H9 (cell line): ENCODE measurements at regions not wholly inside any gene's neighbourhood (a gene's known extent, or its start where the extent isn't known, plus 50 kb on each side); places are given as distances from the start of the nearest gene placed in this dataset.

Source experiments
- DNase-seq: peaks from one replicate; pipeline ENCODE4 v3.0.0-alpha.2; 2017
- H2AFZ ChIP-seq: one replicate; pipeline ENCODE4 v1.6.1; 2013; ENCODE audit warnings: mild to moderate bottlenecking, low read length, control low read depth, moderate library complexity
- H2AK5ac ChIP-seq: 2 replicates; pipeline ENCODE4 v1.6.1; 2013; ENCODE audit warnings: low read length, control low read depth, mixed read lengths; ENCODE audit not compliant: insufficient read length
- H2BK120ac ChIP-seq: one replicate; pipeline ENCODE4 v1.6.1; 2013; ENCODE audit warnings: low read depth, mild to moderate bottlenecking, low read length, control low read depth, inconsistent platforms; ENCODE audit not compliant: poor library complexity, severe bottlenecking
- H2BK12ac ChIP-seq: 2 replicates; pipeline ENCODE4 v1.6.1; 2013; ENCODE audit warnings: low read length, control low read depth, mixed read lengths, low read depth; ENCODE audit not compliant: insufficient read length
- H2BK15ac ChIP-seq: 2 replicates; pipeline ENCODE4 v1.6.1; 2013; ENCODE audit warnings: low read depth, low read length, control low read depth
- H2BK20ac ChIP-seq: one replicate; pipeline ENCODE4 v1.6.1; 2013; ENCODE audit warnings: low read depth, mild to moderate bottlenecking, low read length, control low read depth, inconsistent platforms; ENCODE audit not compliant: poor library complexity, severe bottlenecking
- H2BK5ac ChIP-seq: 2 replicates; pipeline ENCODE4 v1.6.1; 2013; ENCODE audit warnings: low read length, control low read depth, mixed read lengths; ENCODE audit not compliant: insufficient read length
- H3K14ac ChIP-seq: 2 replicates; pipeline ENCODE4 v1.6.1; 2013; ENCODE audit warnings: low read length, control low read depth; ENCODE audit not compliant: insufficient read depth
- H3K18ac ChIP-seq: 2 replicates; pipeline ENCODE4 v1.6.1; 2013; ENCODE audit warnings: low read depth, mild to moderate bottlenecking, mixed read lengths, low read length, control low read depth; ENCODE audit not compliant: insufficient read length
- H3K23ac ChIP-seq: 2 replicates; pipeline ENCODE4 v1.6.1; 2013; ENCODE audit warnings: low read length, control low read depth, mixed read lengths, low read depth; ENCODE audit not compliant: insufficient read length
- H3K23me2 ChIP-seq: 2 replicates; pipeline ENCODE4 v1.6.1; 2013; ENCODE audit warnings: low read depth, mild to moderate bottlenecking, mixed read lengths, low read length, control low read depth; ENCODE audit not compliant: insufficient read length, poor library complexity, severe bottlenecking
- H3K27ac ChIP-seq: 2 replicates; pipeline ENCODE4 v1.5.1; 2013; ENCODE audit warnings: low read length, control low read depth, mixed read lengths, low read depth; ENCODE audit not compliant: insufficient read length
- H3K27me3 ChIP-seq: 2 replicates; pipeline ENCODE4 v1.6.1; 2013; ENCODE audit warnings: low read length, control low read depth, inconsistent platforms; ENCODE audit not compliant: insufficient read depth
- H3K4ac ChIP-seq: 2 replicates; pipeline ENCODE4 v1.6.1; 2013; ENCODE audit warnings: low read depth, mild to moderate bottlenecking, control low read depth, inconsistent platforms, low read length, moderate library complexity
- H3K4me1 ChIP-seq: 2 replicates; pipeline ENCODE4 v1.6.1; 2013; ENCODE audit warnings: low read length, control low read depth, inconsistent platforms; ENCODE audit not compliant: insufficient read depth
- H3K4me2 ChIP-seq: 2 replicates; pipeline ENCODE4 v1.6.1; 2013; ENCODE audit warnings: low read length, control low read depth, mixed read lengths; ENCODE audit not compliant: insufficient read length, insufficient read depth
- H3K56ac ChIP-seq: 2 replicates; pipeline ENCODE4 v1.6.1; 2013; ENCODE audit warnings: low read depth, mild to moderate bottlenecking, mixed read lengths, low read length, control low read depth; ENCODE audit not compliant: insufficient read length
- H3K79me1 ChIP-seq: 2 replicates; pipeline ENCODE4 v1.6.1; 2013; ENCODE audit warnings: low read depth, mild to moderate bottlenecking, moderate library complexity, low read length, control low read depth, inconsistent platforms; ENCODE audit not compliant: insufficient read depth, poor library complexity, severe bottlenecking
- H3K79me2 ChIP-seq: 2 replicates; pipeline ENCODE4 v1.6.1; 2013; ENCODE audit warnings: low read length, control low read depth, inconsistent platforms; ENCODE audit not compliant: insufficient read depth
- H3K9ac ChIP-seq: 2 replicates; pipeline ENCODE4 v1.6.1; 2013; ENCODE audit warnings: low read length, control low read depth, mixed read lengths; ENCODE audit not compliant: insufficient read length; ENCODE audit errors: extremely low read depth
- H3K9me3 ChIP-seq: one replicate; pipeline ENCODE4 v1.6.1; 2013; ENCODE audit warnings: low read depth, low read length, inconsistent platforms; ENCODE audit not compliant: control insufficient read depth
- H3T11ph ChIP-seq: one replicate; pipeline ENCODE4 v1.6.1; 2013; ENCODE audit warnings: mild to moderate bottlenecking, low read length, control low read depth, inconsistent platforms
- H4K20me1 ChIP-seq: one replicate; pipeline ENCODE4 v1.6.1; 2013; ENCODE audit not compliant: control insufficient read depth, insufficient read length, insufficient read depth
- H4K5ac ChIP-seq: 2 replicates; pipeline ENCODE4 v1.6.1; 2013; ENCODE audit warnings: low read depth, mild to moderate bottlenecking, mixed read lengths, low read length, control low read depth; ENCODE audit not compliant: insufficient read length
- H4K8ac ChIP-seq: replicated peaks from 2 replicates; pipeline ENCODE4 v1.6.1; 2013; ENCODE audit warnings: low read length, control low read depth, mixed read lengths, low read depth; ENCODE audit not compliant: insufficient read length
- H4K91ac ChIP-seq: 2 replicates; pipeline ENCODE4 v1.6.1; 2013; ENCODE audit warnings: low read depth, mild to moderate bottlenecking, moderate library complexity, mixed read lengths, low read length, control low read depth; ENCODE audit not compliant: insufficient read length
- H3K27ac Mint-ChIP-seq, 3 experiments: 2 replicates in 2 of 3; 3 replicates in 1 of 3; pipeline ENCODE4 v1.8.0; 2020 to 2021; ENCODE audit warnings: mixed read lengths in 3 of 3, mild to moderate bottlenecking in 1 of 3, moderate library complexity in 1 of 3
- H3K27me3 Mint-ChIP-seq: 2 replicates; pipeline ENCODE4 v1.8.0; 2021; ENCODE audit warnings: low read depth, mild to moderate bottlenecking, moderate library complexity, mixed read lengths
- H3K36me3 Mint-ChIP-seq, 3 experiments: 2 replicates in 2 of 3; 3 replicates in 1 of 3; pipeline ENCODE4 v1.8.0; 2020 to 2021; ENCODE audit warnings: low read depth in 3 of 3, mixed read lengths in 3 of 3; ENCODE audit not compliant: insufficient read depth in 1 of 3
- H3K4me1 Mint-ChIP-seq, 2 experiments: 2 replicates each; pipeline ENCODE4 v1.8.0; 2020; ENCODE audit warnings: mixed read lengths in 2 of 2
- H3K4me3 Mint-ChIP-seq, 2 experiments: 2 replicates in 1 of 2; 3 replicates in 1 of 2; pipeline ENCODE4 v1.8.0; 2020 to 2021; ENCODE audit warnings: mild to moderate bottlenecking in 2 of 2, mixed read lengths in 2 of 2, moderate library complexity in 1 of 2
- H3K9me3 Mint-ChIP-seq, 2 experiments: 2 replicates in 1 of 2; 3 replicates in 1 of 2; pipeline ENCODE4 v1.8.0; 2020; ENCODE audit warnings: mild to moderate bottlenecking in 2 of 2, mixed read lengths in 2 of 2, moderate library complexity in 1 of 2
- CTCF ChIP-seq: fragments of 200-600 bp; sonication (generic); conservative IDR thresholded peaks from 3 replicates; pipeline ENCODE4 v1.8.0; 2021; ENCODE audit warnings: antibody characterized with exemption, mild to moderate bottlenecking
- WGBS: extraction: QIAGEN DNeasy Blood & Tissue Kit; methylation state at CpG from one replicate; pipeline ENCODE4 v1.1.7; 2013; ENCODE audit warnings: missing lambda C conversion rate, low lambda C conversion rate, mixed read lengths; ENCODE audit not compliant: insufficient read length; ENCODE audit errors: extremely low coverage; 5-methylcytosine and 5-hydroxymethylcytosine counted together

DNA sequence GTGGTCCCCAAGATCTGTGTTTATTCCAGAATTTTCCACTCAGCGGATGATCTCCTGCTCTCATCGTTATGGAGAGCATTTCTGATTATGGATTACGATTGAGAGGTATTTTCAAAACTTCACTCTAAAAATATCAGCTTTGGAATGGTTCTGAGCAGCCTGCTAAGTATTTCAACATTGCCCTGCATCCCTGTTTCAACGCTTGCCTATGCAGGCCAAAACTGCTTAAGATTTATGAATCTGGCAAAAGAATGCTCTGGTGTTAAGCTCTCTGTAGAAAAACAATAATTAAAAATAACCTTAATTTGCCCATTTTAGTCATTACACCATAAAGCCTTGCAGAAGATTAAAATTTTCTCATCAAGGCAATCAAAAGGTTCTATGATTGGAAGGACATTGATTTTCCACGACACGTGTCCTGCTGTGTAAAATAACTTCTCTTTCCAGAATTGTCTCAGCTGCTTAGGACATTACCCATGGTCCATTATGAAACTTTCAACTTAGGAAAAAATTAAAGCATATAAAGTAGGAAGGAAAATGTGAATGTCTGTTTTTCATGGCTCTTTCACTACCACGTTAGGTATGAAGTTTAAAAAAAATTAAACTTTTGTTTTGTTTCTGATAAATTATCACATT, 229.9 kb downstream of the ACKR3 start:
- H3K14ac ChIP-seq: no peak overlapping the region
- TF ChIP-seq CTCF: no peak
- no peak overlapping the region for H4K8ac ChIP-seq
- no peak overlapping the region for H3K23ac ChIP-seq
- Mint-ChIP-seq H3K36me3 (peaks cover 0 to 3% (median 0%) of the 10 kb centered on the region in 3 experiments; a peak in 1 of 7 replicates), H3K27me3 (peaks cover 11% of the 10 kb centered on the region), H3K27ac (no peak overlapping the region), H3K4me1 (peaks cover 5 to 7% of the 10 kb centered on the region in 2 experiments), H3K9me3 (peaks cover 0 to 2% of the 10 kb centered on the region in 2 experiments; a peak in 3 of 5 replicates), H3K4me3 (no peak overlapping the region)
- no peaks in the 10 kb centered on the region for H3K27me3 ChIP-seq
- no peak overlapping the region for H3K27ac ChIP-seq
- no peak overlapping the region for H3K18ac ChIP-seq
- no peak overlapping the region for H2BK20ac ChIP-seq
- no peaks in the 10 kb centered on the region for H3K79me2 ChIP-seq
- no peak overlapping the region for H2BK12ac ChIP-seq
- no peak overlapping the region for H4K5ac ChIP-seq
- no CpG with 5 or more reads among the region's 7 CpGs for WGBS
- H2BK120ac ChIP-seq: no peak overlapping the region
- no peak overlapping the region for H3K56ac ChIP-seq
- H3K9me3 ChIP-seq: no peaks in the 10 kb centered on the region
- H2BK15ac ChIP-seq: no peak overlapping the region
- no peaks in the 10 kb centered on the region for H3K4me1 ChIP-seq
- H2AFZ ChIP-seq: no peak overlapping the region
- no peaks in the 10 kb centered on the region for H4K20me1 ChIP-seq
- no peak overlapping the region for H3K4ac ChIP-seq
- no peaks in the 10 kb centered on the region for H3K23me2 ChIP-seq
- H2BK5ac ChIP-seq: no peak overlapping the region
- no peak overlapping the region for H3K9ac ChIP-seq
- H3K79me1 ChIP-seq: no peaks in the 10 kb centered on the region
- H3K4me2 ChIP-seq: no peak overlapping the region
- no peak overlapping the region for H4K91ac ChIP-seq
- no peak for DNase-seq
- no peak overlapping the region for H3T11ph ChIP-seq
- H2AK5ac ChIP-seq: no peak overlapping the region
